Activated CD4-positive, alpha-beta memory T cell treated with anti-CD3 and anti-CD28 coated beads, Interleukin-2, amount 10 ng/mL, durations not matched to agents 7 days and 5 days (primary cell): ENCODE measurements at regions not wholly inside any gene's neighbourhood (a gene's known extent, or its start where the extent isn't known, plus 50 kb on each side); places are given as distances from the start of the nearest gene placed in this dataset.

Source experiments
- CTCF ChIA-PET: fragments of 350-600 bp; sonication (Branson Sonifier 250); formaldehyde crosslinking; loops from one replicate; lab custom pipeline; 2021; ENCODE audit warnings: antibody characterized with exemption, inconsistent platforms; lab: Charles Lee
- POLR2A ChIA-PET: fragments of 350-600 bp; sonication (Branson Sonifier 250); formaldehyde crosslinking; loops from one replicate; lab custom pipeline; 2021; ENCODE audit warnings: antibody characterized with exemption; lab: Charles Lee
- DNase-seq: peaks from one replicate; pipeline ENCODE4 v3.0.0-alpha.2; 2020
- H3K27ac Mint-ChIP-seq: one replicate; pipeline ENCODE4 v1.8.0; 2021; ENCODE audit warnings: mild to moderate bottlenecking, mixed read lengths
- H3K27me3 Mint-ChIP-seq: one replicate; pipeline ENCODE4 v1.8.0; 2021; ENCODE audit warnings: mixed read lengths
- H3K36me3 Mint-ChIP-seq: one replicate; pipeline ENCODE4 v1.8.0; 2021; ENCODE audit warnings: low read depth, mixed read lengths
- H3K4me1 Mint-ChIP-seq: one replicate; pipeline ENCODE4 v1.8.0; 2021; ENCODE audit warnings: mixed read lengths
- H3K4me3 Mint-ChIP-seq: one replicate; pipeline ENCODE4 v1.8.0; 2021; ENCODE audit warnings: mild to moderate bottlenecking, mixed read lengths
- H3K9me3 Mint-ChIP-seq: one replicate; pipeline ENCODE4 v1.8.0; 2021; ENCODE audit warnings: mixed read lengths

DNA sequence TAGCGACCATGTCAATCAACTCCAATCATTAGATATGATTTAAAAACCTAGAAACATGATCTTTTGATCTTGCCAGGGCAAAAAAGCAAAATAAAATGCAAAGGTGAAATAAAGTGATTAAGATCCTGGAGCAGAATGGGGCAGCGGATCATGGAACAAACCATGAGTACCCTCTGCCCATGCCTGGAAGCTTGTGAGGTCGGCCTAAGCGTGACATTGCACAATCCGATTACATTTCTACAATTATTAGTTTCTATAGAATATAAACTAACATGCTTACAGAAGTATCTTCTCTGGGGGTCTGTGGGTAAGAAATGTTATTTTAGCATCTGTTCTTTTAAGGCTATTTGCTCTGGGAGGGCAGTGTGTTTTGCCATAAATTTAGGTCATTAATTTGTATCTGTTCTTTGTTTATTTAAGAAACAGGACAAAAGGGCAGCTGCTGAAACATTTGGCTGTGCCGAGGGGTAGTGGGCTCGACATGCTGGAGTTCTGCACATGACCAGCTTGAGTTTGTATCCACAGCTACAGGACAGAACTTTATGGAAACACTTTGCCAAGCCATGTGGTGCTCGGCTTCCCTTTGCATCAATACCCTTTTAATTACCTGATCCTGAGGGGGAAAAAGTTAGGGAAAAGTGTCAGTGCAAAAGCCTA lies 55.9 kb downstream of the ZBTB18 start:
- peaks cover 3% of the 10 kb centered on the region for H3K27me3 Mint-ChIP-seq
- H3K4me3 Mint-ChIP-seq: no peak overlapping the region
- no peaks in the 10 kb centered on the region for H3K4me1 Mint-ChIP-seq
- CTCF ChIA-PET: no interaction called here
- DNase-seq: no peak
- no peaks in the 10 kb centered on the region for H3K36me3 Mint-ChIP-seq
- H3K27ac Mint-ChIP-seq: no peak overlapping the region
- POLR2A ChIA-PET: no interaction called here
- no peaks in the 10 kb centered on the region for H3K9me3 Mint-ChIP-seq

DNA sequence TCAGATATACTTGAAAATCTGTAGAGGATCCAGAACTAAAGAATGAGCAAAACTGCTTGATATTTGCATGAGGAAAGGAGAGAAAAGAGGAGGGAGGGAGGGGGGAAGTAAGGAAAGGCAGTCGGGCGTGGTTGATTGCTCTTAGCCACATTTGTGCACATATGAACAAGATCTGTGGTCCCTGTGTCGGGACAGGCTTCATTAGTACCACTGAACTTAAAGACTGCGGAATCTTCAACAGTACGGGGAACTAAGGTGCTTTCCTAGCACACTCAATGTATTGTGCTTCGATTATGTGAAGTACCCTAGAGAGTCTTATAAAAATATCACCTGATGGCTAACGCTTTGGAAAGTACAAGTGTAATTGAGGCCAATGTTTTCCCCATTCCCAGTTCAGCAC lies 59.9 kb downstream of the ZBTB18 start:
- CTCF ChIA-PET: no interaction called here
- H3K4me3 Mint-ChIP-seq: no peak overlapping the region
- H3K27ac Mint-ChIP-seq: no peak overlapping the region
- no peaks in the 10 kb centered on the region for H3K9me3 Mint-ChIP-seq
- no peaks in the 10 kb centered on the region for H3K36me3 Mint-ChIP-seq
- H3K27me3 Mint-ChIP-seq: peaks cover 2% of the 10 kb centered on the region
- POLR2A ChIA-PET: no interaction called here
- DNase-seq: no peak
- no peaks in the 10 kb centered on the region for H3K4me1 Mint-ChIP-seq

DNA sequence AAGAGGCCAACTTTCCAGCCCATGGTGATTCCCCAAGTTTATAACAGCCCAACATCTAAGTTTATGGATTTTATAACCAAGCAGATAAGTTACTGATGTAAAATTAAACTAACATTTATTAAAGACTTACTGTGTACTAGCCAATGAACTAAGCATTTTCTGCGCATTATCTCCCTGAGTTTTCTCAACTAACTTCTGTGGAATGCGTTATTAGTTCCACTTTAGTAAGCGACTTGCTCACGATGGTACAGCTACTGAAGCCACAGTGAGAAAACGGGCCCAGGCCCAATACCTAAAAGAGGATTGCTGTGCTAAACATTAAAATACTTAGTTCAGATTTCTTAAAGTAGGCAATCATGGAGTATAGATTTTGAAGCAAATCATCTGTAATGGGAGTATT lies 61.0 kb downstream of the ZBTB18 start:
- no peak for DNase-seq
- H3K27ac Mint-ChIP-seq: no peak overlapping the region
- CTCF ChIA-PET: no interaction called here
- no peak overlapping the region for H3K4me3 Mint-ChIP-seq
- POLR2A ChIA-PET: no interaction called here
- H3K4me1 Mint-ChIP-seq: no peaks in the 10 kb centered on the region
- no peaks in the 10 kb centered on the region for H3K36me3 Mint-ChIP-seq
- peaks cover 2% of the 10 kb centered on the region for H3K27me3 Mint-ChIP-seq
- H3K9me3 Mint-ChIP-seq: no peaks in the 10 kb centered on the region

DNA sequence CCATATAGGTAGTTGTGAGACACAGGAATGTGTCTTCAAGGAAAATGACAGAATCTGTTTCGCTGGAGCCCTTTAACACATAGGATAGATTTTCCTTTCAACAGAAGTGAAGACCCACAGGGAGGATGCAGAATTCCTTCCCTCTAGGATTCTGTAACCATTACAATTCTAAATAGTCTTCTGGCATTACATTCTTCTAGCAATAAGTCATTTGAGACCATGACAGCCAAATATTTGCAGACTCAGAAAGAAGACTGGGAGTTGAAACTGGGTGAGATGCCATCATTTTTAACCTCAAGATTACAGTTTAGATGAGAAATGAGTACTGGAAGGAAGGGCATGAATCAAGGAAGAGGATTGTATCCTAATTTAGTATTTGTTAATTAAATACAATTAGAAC lies 61.6 kb downstream of the ZBTB18 start:
- no peak overlapping the region for H3K27ac Mint-ChIP-seq
- POLR2A ChIA-PET: no interaction called here
- DNase-seq: no peak
- no peaks in the 10 kb centered on the region for H3K36me3 Mint-ChIP-seq
- H3K4me3 Mint-ChIP-seq: no peak overlapping the region
- peaks cover 2% of the 10 kb centered on the region for H3K27me3 Mint-ChIP-seq
- no peaks in the 10 kb centered on the region for H3K4me1 Mint-ChIP-seq
- CTCF ChIA-PET: no interaction called here
- H3K9me3 Mint-ChIP-seq: no peaks in the 10 kb centered on the region

- ChIA-PET POLR2A (no interaction called here), CTCF (no interaction called here)
- H3K4me3 Mint-ChIP-seq: no peak overlapping the region
- no peaks in the 10 kb centered on the region for H3K36me3 Mint-ChIP-seq
- no peaks in the 10 kb centered on the region for H3K4me1 Mint-ChIP-seq
- H3K9me3 Mint-ChIP-seq: no peaks in the 10 kb centered on the region
- H3K27ac Mint-ChIP-seq: no peak overlapping the region
- H3K27me3 Mint-ChIP-seq: peaks cover 2% of the 10 kb centered on the region
- DNase-seq: no peak
These were observed 62.6 kb downstream of the ZBTB18 start for GRCh38 chr1:244113532-244114320.

DNA sequence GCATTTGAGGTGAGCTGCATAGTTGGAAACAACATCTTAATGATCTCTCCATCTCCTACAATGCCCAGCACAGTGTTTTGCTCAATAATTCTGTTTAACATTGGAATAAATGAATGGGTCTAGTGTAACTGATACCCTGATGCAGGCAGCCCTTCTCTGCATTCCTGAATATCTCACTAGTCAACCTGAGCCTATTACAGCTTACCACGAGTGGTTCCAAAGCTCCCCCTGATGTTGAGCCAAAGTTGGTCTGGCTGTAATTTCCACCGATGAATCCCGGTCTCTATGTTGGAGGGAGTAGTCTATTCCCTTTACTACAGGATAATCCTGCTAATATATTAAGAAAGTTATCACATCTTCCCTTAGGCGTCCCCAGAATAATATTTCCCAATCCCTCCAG lies 63.8 kb downstream of the ZBTB18 start:
- CTCF ChIA-PET: no interaction called here
- POLR2A ChIA-PET: no interaction called here
- H3K4me1 Mint-ChIP-seq: no peaks in the 10 kb centered on the region
- no peaks in the 10 kb centered on the region for H3K36me3 Mint-ChIP-seq
- no peak overlapping the region for H3K27ac Mint-ChIP-seq
- peaks cover 5% of the 10 kb centered on the region for H3K27me3 Mint-ChIP-seq
- no peak for DNase-seq
- no peaks in the 10 kb centered on the region for H3K9me3 Mint-ChIP-seq
- no peak overlapping the region for H3K4me3 Mint-ChIP-seq

- Mint-ChIP-seq H3K36me3 (no peaks in the 10 kb centered on the region), H3K9me3 (no peaks in the 10 kb centered on the region), H3K27me3 (peaks cover 5% of the 10 kb centered on the region), H3K4me3 (no peak overlapping the region), H3K4me1 (no peaks in the 10 kb centered on the region), H3K27ac (no peak overlapping the region)
- DNase-seq: no peak
- CTCF ChIA-PET: no interaction called here
- POLR2A ChIA-PET: no interaction called here
These were observed 65.9 kb downstream of the ZBTB18 start for GRCh38 chr1:244116946-244117345.

- no peaks in the 10 kb centered on the region for H3K4me1 Mint-ChIP-seq
These were observed 67.2 kb downstream of the ZBTB18 start for GRCh38 chr1:244118109-244118761.

DNA sequence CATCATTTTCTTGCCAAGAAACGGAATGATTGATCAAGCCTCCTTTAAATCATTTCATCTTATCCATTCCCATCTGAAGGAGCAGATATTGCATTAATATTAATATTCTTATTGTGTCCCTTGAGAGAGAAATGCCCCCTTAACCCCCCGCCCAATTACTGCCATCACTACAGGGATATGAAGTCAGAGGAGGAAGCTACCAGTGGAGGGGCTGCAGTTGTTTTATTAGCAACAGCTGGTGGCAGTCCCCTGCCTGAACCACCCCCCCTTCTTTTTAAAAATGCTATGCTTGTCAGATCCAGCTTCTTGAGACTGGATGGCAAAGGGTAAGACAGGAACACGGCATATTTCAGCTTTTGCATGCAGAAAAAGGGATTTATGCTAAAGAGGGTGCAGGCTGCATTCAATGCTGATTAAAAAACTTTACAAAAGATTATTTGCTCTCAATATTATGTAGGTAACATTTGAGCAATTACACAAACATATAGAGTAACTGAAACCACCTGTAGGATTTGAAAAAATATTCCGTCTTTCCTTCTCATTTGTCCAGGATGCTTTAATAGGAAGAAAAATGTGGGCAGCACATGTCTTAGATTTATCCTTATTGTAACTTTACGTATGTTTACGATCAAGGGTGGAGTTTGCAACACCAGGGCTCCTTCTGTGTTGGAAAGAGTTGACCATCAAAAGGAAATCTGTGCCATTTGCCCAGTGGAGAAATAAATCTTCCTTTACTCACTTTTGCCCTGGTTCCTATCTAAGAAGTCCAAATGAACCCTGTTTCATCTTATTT lies 77.7 kb downstream of the ZBTB18 start:
- Mint-ChIP-seq H3K4me1 (no peaks in the 10 kb centered on the region), H3K4me3 (no peak overlapping the region), H3K36me3 (no peaks in the 10 kb centered on the region), H3K9me3 (no peaks in the 10 kb centered on the region), H3K27ac (no peak overlapping the region), H3K27me3 (peaks cover 18% of the 10 kb centered on the region)
- ChIA-PET CTCF (no interaction called here), POLR2A (no interaction called here)
- DNase-seq: no peak

More at GRCh38 chr1:244118109-244118761, 67.2 kb downstream of the ZBTB18 start:
- peaks cover 10% of the 10 kb centered on the region for H3K27me3 Mint-ChIP-seq
- DNase-seq: no peak
- no peak overlapping the region for H3K27ac Mint-ChIP-seq
- H3K9me3 Mint-ChIP-seq: no peaks in the 10 kb centered on the region
- H3K36me3 Mint-ChIP-seq: no peaks in the 10 kb centered on the region
- ChIA-PET CTCF (no interaction called here), POLR2A (no interaction called here)
- H3K4me3 Mint-ChIP-seq: no peak overlapping the region

- POLR2A ChIA-PET: no interaction called here
- Mint-ChIP-seq H3K27ac (no peak overlapping the region), H3K4me1 (peaks cover 7% of the 10 kb centered on the region), H3K9me3 (no peaks in the 10 kb centered on the region), H3K27me3 (peaks cover 14% of the 10 kb centered on the region), H3K36me3 (no peaks in the 10 kb centered on the region), H3K4me3 (peak overlapping the region; percentile 6)
- CTCF ChIA-PET: no interaction called here
- DNase-seq: no peak
These were observed 86.2 kb downstream of the ZBTB18 start for GRCh38 chr1:244137276-244137675.

DNA sequence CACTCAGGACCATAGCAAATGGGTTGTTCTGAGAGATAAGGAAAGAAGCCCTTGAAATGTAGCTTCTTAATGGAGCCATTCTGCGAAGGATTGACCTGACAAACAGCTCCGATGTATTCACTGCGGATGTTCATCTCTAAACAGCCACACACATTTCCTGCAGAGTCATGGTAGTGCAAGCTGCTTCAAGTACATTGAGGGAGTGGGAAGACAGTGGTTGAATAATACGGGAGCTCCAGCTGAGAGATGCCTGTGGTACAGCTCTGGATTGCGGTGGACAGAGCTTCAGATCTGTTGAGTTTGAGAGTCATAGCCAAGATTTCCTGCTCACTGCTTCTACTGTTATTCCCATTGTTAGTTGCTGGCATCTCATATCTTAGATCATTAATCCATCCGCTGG lies 86.6 kb downstream of the ZBTB18 start:
- H3K36me3 Mint-ChIP-seq: no peaks in the 10 kb centered on the region
- peaks cover 11% of the 10 kb centered on the region for H3K27me3 Mint-ChIP-seq
- no peaks in the 10 kb centered on the region for H3K9me3 Mint-ChIP-seq
- DNase-seq: no peak
- no peak overlapping the region for H3K27ac Mint-ChIP-seq
- ChIA-PET POLR2A (no interaction called here), CTCF (no interaction called here)
- peaks cover 7% of the 10 kb centered on the region for H3K4me1 Mint-ChIP-seq
- peak overlapping the region; percentile 6 for H3K4me3 Mint-ChIP-seq

- Mint-ChIP-seq H3K27ac (no peak overlapping the region), H3K4me3 (no peak overlapping the region), H3K4me1 (peaks cover 7% of the 10 kb centered on the region), H3K9me3 (no peaks in the 10 kb centered on the region), H3K27me3 (peaks cover 10% of the 10 kb centered on the region), H3K36me3 (no peaks in the 10 kb centered on the region)
- DNase-seq: no peak
- ChIA-PET POLR2A (no interaction called here), CTCF (no interaction called here)
These were observed 87.3 kb downstream of the ZBTB18 start for GRCh38 chr1:244138399-244138798.

DNA sequence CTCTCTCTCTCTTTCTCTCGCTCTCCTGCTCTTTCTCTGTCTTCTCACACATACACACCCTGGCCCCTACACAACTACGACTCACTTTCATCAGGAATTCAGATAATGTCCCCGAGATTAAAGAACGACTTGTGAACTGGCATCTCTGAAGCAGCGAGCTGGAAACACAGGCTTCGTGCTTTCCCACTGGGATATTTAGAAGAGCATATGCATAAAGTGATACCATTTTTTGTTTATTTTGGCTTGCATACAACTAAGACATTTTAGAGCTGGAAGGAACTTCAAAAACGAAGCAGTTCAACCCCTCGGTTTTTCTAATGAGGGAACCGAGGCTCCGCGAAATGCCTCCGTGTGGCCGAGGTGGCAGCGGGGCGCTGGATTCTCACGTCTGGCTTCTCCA lies 88.6 kb downstream of the ZBTB18 start:
- no peak overlapping the region for H3K4me3 Mint-ChIP-seq
- no peaks in the 10 kb centered on the region for H3K36me3 Mint-ChIP-seq
- CTCF ChIA-PET: no interaction called here
- no peak overlapping the region for H3K27ac Mint-ChIP-seq
- H3K4me1 Mint-ChIP-seq: peaks cover 7% of the 10 kb centered on the region
- DNase-seq: no peak
- peaks cover 3% of the 10 kb centered on the region for H3K27me3 Mint-ChIP-seq
- POLR2A ChIA-PET: no interaction called here
- H3K9me3 Mint-ChIP-seq: no peaks in the 10 kb centered on the region
